HEK293T (cell line): ENCODE measurements at regions not wholly inside any gene's neighbourhood (a gene's known extent, or its start where the extent isn't known, plus 50 kb on each side); places are given as distances from the start of the nearest gene placed in this dataset.

Source experiments
- BHLHE40 ChIP-seq: fragments of 450-650 bp; IDR thresholded peaks from 2 replicates; pipeline ENCODE4 v1.6.1; 2016; ENCODE audit warnings: mild to moderate bottlenecking, moderate library complexity, borderline replicate concordance
- CTBP1 ChIP-seq: fragments of 450-650 bp; IDR thresholded peaks from 2 replicates; pipeline ENCODE4 v1.6.1; 2016; ENCODE audit warnings: borderline replicate concordance
- FOXM1 ChIP-seq: fragments of 450-650 bp; IDR thresholded peaks from 2 replicates; pipeline ENCODE4 v1.6.1; 2017; ENCODE audit warnings: mild to moderate bottlenecking, borderline replicate concordance
- NFRKB ChIP-seq: fragments of 450-650 bp; IDR thresholded peaks from 2 replicates; pipeline ENCODE4 v1.6.1; 2016; ENCODE audit warnings: mild to moderate bottlenecking, moderate library complexity
- SUZ12 ChIP-seq: fragments of 450-650 bp; IDR thresholded peaks from 2 replicates; pipeline ENCODE4 v1.6.1; 2016; ENCODE audit warnings: mild to moderate bottlenecking
- TARDBP ChIP-seq: fragments of 450-650 bp; IDR thresholded peaks from 2 replicates; pipeline ENCODE4 v1.6.1; 2016
- ZNF384 ChIP-seq: fragments of 450-650 bp; IDR thresholded peaks from 2 replicates; pipeline ENCODE4 v1.6.1; 2016
- TF ChIP-seq, protein P1 (sequence below): fragments of 450-650 bp; IDR thresholded peaks from 2 replicates; pipeline ENCODE4 v1.6.1; 2016

DNA sequence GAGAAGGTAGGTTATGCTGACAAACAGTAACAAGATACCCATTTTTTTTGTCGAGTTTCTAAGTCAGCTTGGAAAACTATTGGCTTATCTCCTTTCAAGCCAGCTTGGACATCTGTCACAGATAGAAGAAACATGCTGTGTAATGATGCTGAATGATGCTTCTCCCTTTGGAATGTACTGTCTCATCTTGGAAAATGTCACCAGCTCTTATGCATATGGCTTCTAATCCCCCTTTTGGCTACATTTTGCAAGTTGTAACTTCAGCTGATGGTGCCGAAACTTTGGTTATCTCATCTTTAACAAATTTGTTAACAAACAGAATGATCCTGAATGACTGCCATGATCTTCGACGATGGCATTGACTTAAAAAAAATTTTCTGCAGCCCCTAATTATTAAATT lies 68.8 kb upstream of the ST6GALNAC3 start:
- no peak for TF ChIP-seq NFRKB
- no peak for TF ChIP-seq FOXM1
- no peak for TF ChIP-seq ZNF384
- TF ChIP-seq SUZ12, result no peak
- TF ChIP-seq, protein P1, sequence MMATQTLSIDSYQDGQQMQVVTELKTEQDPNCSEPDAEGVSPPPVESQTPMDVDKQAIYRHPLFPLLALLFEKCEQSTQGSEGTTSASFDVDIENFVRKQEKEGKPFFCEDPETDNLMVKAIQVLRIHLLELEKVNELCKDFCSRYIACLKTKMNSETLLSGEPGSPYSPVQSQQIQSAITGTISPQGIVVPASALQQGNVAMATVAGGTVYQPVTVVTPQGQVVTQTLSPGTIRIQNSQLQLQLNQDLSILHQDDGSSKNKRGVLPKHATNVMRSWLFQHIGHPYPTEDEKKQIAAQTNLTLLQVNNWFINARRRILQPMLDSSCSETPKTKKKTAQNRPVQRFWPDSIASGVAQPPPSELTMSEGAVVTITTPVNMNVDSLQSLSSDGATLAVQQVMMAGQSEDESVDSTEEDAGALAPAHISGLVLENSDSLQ, result no peak
- TF ChIP-seq CTBP1, result no peak
- no peak for TF ChIP-seq BHLHE40
- no peak for TF ChIP-seq TARDBP
